SU-DHL-6 (cell line): ENCODE measurements at regions not wholly inside any gene's neighbourhood (a gene's known extent, or its start where the extent isn't known, plus 50 kb on each side); places are given as distances from the start of the nearest gene placed in this dataset.

ENCODE experiments used
- H2AFZ ChIP-seq: fragments of 200-600 bp; sonication (generic); 2 replicates; pipeline ENCODE4 v1.6.1; 2014; ENCODE audit warnings: low read depth, mild to moderate bottlenecking, moderate library complexity, mixed read lengths, antibody characterized with exemption, low read length; ENCODE audit not compliant: severe bottlenecking
- H3F3A ChIP-seq: fragments of 200-600 bp; shearing (Covaris generic); 2 replicates; pipeline ENCODE4 v1.6.0; 2016; ENCODE audit warnings: antibody characterized with exemption, mild to moderate bottlenecking; ENCODE audit not compliant: insufficient read depth
- H3K27ac ChIP-seq: fragments of 200-600 bp; sonication (generic); 2 replicates; pipeline ENCODE4 v1.5.1; 2016; ENCODE audit warnings: low read depth, mild to moderate bottlenecking, low read length, moderate library complexity, mixed read lengths
- H3K27me3 ChIP-seq: fragments of 200-600 bp; sonication (generic), shearing (Covaris generic); 2 replicates; pipeline ENCODE4 v1.6.0; 2014; ENCODE audit warnings: mild to moderate bottlenecking, low read length
- H3K36me3 ChIP-seq: fragments of 200-600 bp; sonication (generic); 2 replicates; pipeline ENCODE4 v1.6.1; 2014; ENCODE audit warnings: mild to moderate bottlenecking, low read length, mixed read lengths
- H3K4me2 ChIP-seq: fragments of 300-600, 200-600 bp; shearing (Covaris generic), sonication (generic); 2 replicates; pipeline ENCODE4 v1.6.0; 2014; ENCODE audit warnings: low read length, low read depth, mild to moderate bottlenecking; ENCODE audit not compliant: poor library complexity, severe bottlenecking
- H3K4me3 ChIP-seq: fragments of 200-600 bp; sonication (generic); 2 replicates; pipeline ENCODE4 v1.5.1; 2014; ENCODE audit warnings: antibody characterized with exemption, low read length, mild to moderate bottlenecking, mixed read lengths; ENCODE audit not compliant: insufficient read depth, poor library complexity, severe bottlenecking
- H3K79me2 ChIP-seq: fragments of 200-600 bp; sonication (generic); 2 replicates; pipeline ENCODE4 v1.6.1; 2014; ENCODE audit warnings: mild to moderate bottlenecking, low read length, moderate library complexity; ENCODE audit not compliant: insufficient read depth
- H3K9ac ChIP-seq: fragments of 200-600 bp; sonication (generic); 2 replicates; pipeline ENCODE4 v1.7.0; 2014; ENCODE audit warnings: mild to moderate bottlenecking, low read length
- H3K9me2 ChIP-seq: fragments of 200-600 bp; sonication (generic); replicated peaks from 2 replicates; pipeline ENCODE4 v1.6.1; 2014; ENCODE audit warnings: low read length; ENCODE audit not compliant: insufficient read depth
- H3K9me3 ChIP-seq: fragments of 200-600 bp; sonication (generic); 2 replicates; pipeline ENCODE4 v1.6.1; 2014; ENCODE audit warnings: low read length, mixed read lengths; ENCODE audit not compliant: insufficient read depth
- H4K20me1 ChIP-seq: fragments of 200-600 bp; sonication (generic); 2 replicates; pipeline ENCODE4 v1.6.1; 2014; ENCODE audit warnings: low read depth, mild to moderate bottlenecking, antibody characterized with exemption, low read length, moderate library complexity, mixed read lengths
- CTCF ChIP-seq: fragments of 200-600 bp; sonication (generic); IDR thresholded peaks from one replicate; pipeline ENCODE4 v1.5.1; 2017; ENCODE audit warnings: antibody characterized with exemption, mild to moderate bottlenecking, low read length, moderate library complexity; ENCODE audit not compliant: insufficient read depth, poor library complexity, severe bottlenecking
- EZH2phosphoT487 ChIP-seq: fragments of 200-600 bp; sonication (generic), shearing (Covaris generic); conservative IDR thresholded peaks from 2 replicates; pipeline ENCODE4 v1.6.1; 2018; ENCODE audit warnings: mild to moderate bottlenecking, antibody characterized with exemption, low read length, moderate library complexity, mixed read lengths

- H3K4me2 ChIP-seq: no peak overlapping the region
- H3K9me2 ChIP-seq: no peaks in the 10 kb centered on the region
- no peak overlapping the region for H3K9ac ChIP-seq
- no peaks in the 10 kb centered on the region for H3F3A ChIP-seq
- H3K36me3 ChIP-seq: no peaks in the 10 kb centered on the region
- no peak overlapping the region for H2AFZ ChIP-seq
- no peaks in the 10 kb centered on the region for H4K20me1 ChIP-seq
- no peak overlapping the region for H3K27ac ChIP-seq
- H3K27me3 ChIP-seq: no peaks in the 10 kb centered on the region
- no peak overlapping the region for H3K4me3 ChIP-seq
- H3K9me3 ChIP-seq: no peaks in the 10 kb centered on the region
- H3K79me2 ChIP-seq: no peaks in the 10 kb centered on the region
- TF ChIP-seq EZH2phosphoT487: no peak
- TF ChIP-seq CTCF: no peak
These were observed 110.6 kb upstream of the PLPPR5 start for GRCh38 chr1:99115231-99115630.

- H3K79me2 ChIP-seq: no peaks in the 10 kb centered on the region
- no peak overlapping the region for H3K9ac ChIP-seq
- no peak overlapping the region for H3K27ac ChIP-seq
- no peaks in the 10 kb centered on the region for H3K36me3 ChIP-seq
- H3F3A ChIP-seq: no peaks in the 10 kb centered on the region
- no peaks in the 10 kb centered on the region for H4K20me1 ChIP-seq
- H3K9me2 ChIP-seq: no peaks in the 10 kb centered on the region
- H3K4me3 ChIP-seq: no peak overlapping the region
- no peak overlapping the region for H2AFZ ChIP-seq
- no peaks in the 10 kb centered on the region for H3K9me3 ChIP-seq
- TF ChIP-seq EZH2phosphoT487 (no peak), CTCF (no peak)
- H3K4me2 ChIP-seq: no peak overlapping the region
- H3K27me3 ChIP-seq: no peaks in the 10 kb centered on the region
These were observed 114.5 kb upstream of the PLPPR5 start for GRCh38 chr1:99119188-99119587.

- no peak overlapping the region for H3K27ac ChIP-seq
- no peak overlapping the region for H3K4me2 ChIP-seq
- no peaks in the 10 kb centered on the region for H3K9me3 ChIP-seq
- no peaks in the 10 kb centered on the region for H3K79me2 ChIP-seq
- H2AFZ ChIP-seq: no peak overlapping the region
- no peaks in the 10 kb centered on the region for H4K20me1 ChIP-seq
- H3K4me3 ChIP-seq: no peak overlapping the region
- H3K9me2 ChIP-seq: no peaks in the 10 kb centered on the region
- no peaks in the 10 kb centered on the region for H3K27me3 ChIP-seq
- H3F3A ChIP-seq: no peaks in the 10 kb centered on the region
- no peaks in the 10 kb centered on the region for H3K36me3 ChIP-seq
- TF ChIP-seq EZH2phosphoT487: no peak
- no peak overlapping the region for H3K9ac ChIP-seq
These were observed 117.4 kb upstream of the PLPPR5 start for GRCh38 chr1:99122039-99122438.

- Histone ChIP-seq H3K9ac (no peak overlapping the region), H3K79me2 (no peaks in the 10 kb centered on the region)
These were observed 119.3 kb upstream of the PLPPR5 start for GRCh38 chr1:99123936-99124335.

More at GRCh38 chr1:99123936-99124335, 119.3 kb upstream of the PLPPR5 start:
- no peaks in the 10 kb centered on the region for H3F3A ChIP-seq
- H4K20me1 ChIP-seq: no peaks in the 10 kb centered on the region
- H3K4me2 ChIP-seq: no peak overlapping the region
- no peak overlapping the region for H3K27ac ChIP-seq
- no peak overlapping the region for H3K4me3 ChIP-seq
- H3K27me3 ChIP-seq: no peaks in the 10 kb centered on the region
- H2AFZ ChIP-seq: no peak overlapping the region
- no peak for TF ChIP-seq CTCF
- no peak for TF ChIP-seq EZH2phosphoT487
- H3K36me3 ChIP-seq: no peaks in the 10 kb centered on the region
- H3K9me2 ChIP-seq: no peaks in the 10 kb centered on the region
- no peaks in the 10 kb centered on the region for H3K9me3 ChIP-seq
